HepG2 (cell line): ENCODE measurements at regions not wholly inside any gene's neighbourhood (a gene's known extent, or its start where the extent isn't known, plus 50 kb on each side); places are given as distances from the start of the nearest gene placed in this dataset.

ENCODE experiments used
- GATA4 ChIP-seq: sonication (generic); IDR thresholded peaks from 2 replicates; pipeline ENCODE4 v1.6.1; 2016; ENCODE audit warnings: antibody characterized with exemption, low read depth, borderline replicate concordance
- GLI4 ChIP-seq: sonication (generic); formaldehyde crosslinking; IDR thresholded peaks from 2 replicates; pipeline ENCODE4 v1.5.1; 2020; ENCODE audit warnings: missing genetic modification reagents, mild to moderate bottlenecking, moderate library complexity, borderline replicate concordance
- HNRNPH1 ChIP-seq: fragments of 200-400 bp; formaldehyde crosslinking; optimal IDR thresholded peaks from 2 replicates; pipeline ENCODE3; 2017; ENCODE audit warnings: mild to moderate bottlenecking, low read depth, low read length
- KAT8 ChIP-seq: IDR thresholded peaks from 2 replicates; pipeline ENCODE4 v1.6.1; 2016; ENCODE audit warnings: missing genetic modification reagents, missing compliant biosample characterization
- KDM5A ChIP-seq: fragments of 200-600 bp; sonication (generic); IDR thresholded peaks from 2 replicates; pipeline ENCODE4 v1.7.0; 2018; ENCODE audit warnings: antibody characterized with exemption, mild to moderate bottlenecking, low read length, borderline replicate concordance
- NR2C2 ChIP-seq: sonication (generic); formaldehyde crosslinking; IDR thresholded peaks from 2 replicates; pipeline ENCODE4 v1.4.0; 2020; ENCODE audit warnings: missing genetic modification reagents, mild to moderate bottlenecking, moderate library complexity, borderline replicate concordance
- PHF20 ChIP-seq: sonication (generic); formaldehyde crosslinking; IDR thresholded peaks from 2 replicates; pipeline ENCODE4 v1.5.0; 2020; ENCODE audit warnings: mild to moderate bottlenecking, missing genetic modification reagents
- RNF219 ChIP-seq: sonication (generic); formaldehyde crosslinking; IDR thresholded peaks from 2 replicates; pipeline ENCODE4 v1.5.0; 2020; ENCODE audit warnings: mild to moderate bottlenecking, missing genetic modification reagents
- RORA ChIP-seq: sonication (generic); formaldehyde crosslinking; IDR thresholded peaks from 2 replicates; pipeline ENCODE4 v1.5.0; 2020; ENCODE audit warnings: mild to moderate bottlenecking, missing genetic modification reagents, moderate library complexity
- SMARCE1 ChIP-seq: fragments of 450-650 bp; IDR thresholded peaks from 2 replicates; pipeline ENCODE4 v1.6.1; 2017; ENCODE audit warnings: borderline replicate concordance
- SOX6 ChIP-seq, 2 experiments: fragments of 450-650 bp in 1 of 2; sonication (generic) in 1 of 2; formaldehyde crosslinking in 1 of 2; IDR thresholded peaks; 2 replicates each; pipeline versions ENCODE4 v1.4.0 to v1.6.1; 2017 to 2020; ENCODE audit warnings: antibody characterized with exemption in 1 of 2, mild to moderate bottlenecking in 1 of 2, missing genetic modification reagents in 1 of 2
- TRAFD1 ChIP-seq: sonication (generic); formaldehyde crosslinking; IDR thresholded peaks from 2 replicates; pipeline ENCODE4 v1.5.1; 2020; ENCODE audit warnings: missing genetic modification reagents, mild to moderate bottlenecking, borderline replicate concordance
- ZBTB33 ChIP-seq: sonication (generic); formaldehyde crosslinking; IDR thresholded peaks from 2 replicates; pipeline ENCODE4 v1.4.0; 2020; ENCODE audit warnings: missing genetic modification reagents
- ZNF136 ChIP-seq: sonication (generic); formaldehyde crosslinking; IDR thresholded peaks from 2 replicates; pipeline ENCODE4 v1.8.1; 2022; ENCODE audit warnings: low read depth, mild to moderate bottlenecking, moderate library complexity, missing genetic modification reagents
- ZNF234 ChIP-seq: sonication (generic); formaldehyde crosslinking; conservative IDR thresholded peaks from 2 replicates; pipeline ENCODE4 v1.5.1; 2020; ENCODE audit warnings: mild to moderate bottlenecking, missing genetic modification reagents
- ZNF615 ChIP-seq: sonication (generic); formaldehyde crosslinking; IDR thresholded peaks from 2 replicates; pipeline ENCODE4 v1.5.0; 2020; ENCODE audit warnings: mild to moderate bottlenecking, missing genetic modification reagents, borderline replicate concordance
- ZNF7 ChIP-seq: IDR thresholded peaks from 2 replicates; pipeline ENCODE4 v1.6.1; 2016; ENCODE audit warnings: missing biosample characterization, missing genetic modification reagents
- ZNF83 ChIP-seq: sonication (generic); formaldehyde crosslinking; IDR thresholded peaks from 2 replicates; pipeline ENCODE4 v1.4.0; 2020; ENCODE audit warnings: missing genetic modification reagents, mild to moderate bottlenecking, borderline replicate concordance
- TF ChIP-seq, protein P1 (sequence below): sonication (generic); formaldehyde crosslinking; IDR thresholded peaks from 2 replicates; pipeline ENCODE4 v1.4.0; 2020; ENCODE audit warnings: mild to moderate bottlenecking, missing genetic modification reagents

DNA sequence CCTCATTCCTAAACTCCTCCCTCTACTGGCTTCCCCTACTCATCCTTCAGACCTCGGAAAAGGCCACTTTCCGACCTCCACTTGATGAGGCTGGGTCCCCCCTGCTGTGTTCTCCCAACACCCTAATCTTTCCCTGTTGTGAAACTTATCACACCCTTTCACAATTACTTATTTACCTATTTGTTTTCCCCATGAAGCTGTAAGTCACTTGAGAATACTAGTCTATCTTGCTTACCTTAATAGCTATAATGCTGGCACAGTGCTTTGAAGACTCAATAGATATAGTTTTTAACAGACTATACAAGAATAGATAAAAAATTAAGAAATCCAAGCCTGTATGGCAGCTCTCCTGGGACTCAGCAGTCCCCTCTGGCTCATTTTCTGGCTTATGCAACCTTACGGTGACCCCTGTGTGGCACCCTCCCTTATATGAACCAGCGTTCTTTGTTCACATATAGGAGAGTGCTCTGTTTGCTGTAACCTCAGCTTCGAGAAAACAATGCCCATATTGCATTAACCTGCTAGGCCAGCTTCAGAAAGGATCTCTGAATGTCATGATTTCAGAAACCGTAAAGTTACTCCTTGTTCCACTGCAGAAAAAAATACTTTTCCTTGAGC, 220.4 kb upstream of the PKDCC start (continued):
- TF ChIP-seq RNF219 (CRISPR knock-in tag) (no peak), HNRNPH1 (no peak), ZNF234 (CRISPR knock-in tag) (no peak), KDM5A (no peak), ZNF136 (CRISPR knock-in tag) (no peak), NR2C2 (0 out of 2 replicates have a peak, but pooled peaks have one; percentile 15), SOX6 (IDR thresholded peaks at IDR 0.05) (no peak), SOX6 (CRISPR knock-in tag; IDR thresholded peaks at IDR 0.05) (peak; percentile 82), GATA4 (no peak), KAT8 (CRISPR knock-in tag) (0 out of 2 replicates have a peak, but pooled peaks have one; percentile 5), TRAFD1 (no peak), GLI4 (no peak), RORA (CRISPR knock-in tag) (no peak), ZNF615 (CRISPR knock-in tag) (no peak), SMARCE1 (no peak), PHF20 (no peak), ZBTB33 (no peak), ZNF83 (CRISPR knock-in tag) (no peak), ZNF7 (CRISPR knock-in tag) (no peak)
- TF ChIP-seq, protein P1, sequence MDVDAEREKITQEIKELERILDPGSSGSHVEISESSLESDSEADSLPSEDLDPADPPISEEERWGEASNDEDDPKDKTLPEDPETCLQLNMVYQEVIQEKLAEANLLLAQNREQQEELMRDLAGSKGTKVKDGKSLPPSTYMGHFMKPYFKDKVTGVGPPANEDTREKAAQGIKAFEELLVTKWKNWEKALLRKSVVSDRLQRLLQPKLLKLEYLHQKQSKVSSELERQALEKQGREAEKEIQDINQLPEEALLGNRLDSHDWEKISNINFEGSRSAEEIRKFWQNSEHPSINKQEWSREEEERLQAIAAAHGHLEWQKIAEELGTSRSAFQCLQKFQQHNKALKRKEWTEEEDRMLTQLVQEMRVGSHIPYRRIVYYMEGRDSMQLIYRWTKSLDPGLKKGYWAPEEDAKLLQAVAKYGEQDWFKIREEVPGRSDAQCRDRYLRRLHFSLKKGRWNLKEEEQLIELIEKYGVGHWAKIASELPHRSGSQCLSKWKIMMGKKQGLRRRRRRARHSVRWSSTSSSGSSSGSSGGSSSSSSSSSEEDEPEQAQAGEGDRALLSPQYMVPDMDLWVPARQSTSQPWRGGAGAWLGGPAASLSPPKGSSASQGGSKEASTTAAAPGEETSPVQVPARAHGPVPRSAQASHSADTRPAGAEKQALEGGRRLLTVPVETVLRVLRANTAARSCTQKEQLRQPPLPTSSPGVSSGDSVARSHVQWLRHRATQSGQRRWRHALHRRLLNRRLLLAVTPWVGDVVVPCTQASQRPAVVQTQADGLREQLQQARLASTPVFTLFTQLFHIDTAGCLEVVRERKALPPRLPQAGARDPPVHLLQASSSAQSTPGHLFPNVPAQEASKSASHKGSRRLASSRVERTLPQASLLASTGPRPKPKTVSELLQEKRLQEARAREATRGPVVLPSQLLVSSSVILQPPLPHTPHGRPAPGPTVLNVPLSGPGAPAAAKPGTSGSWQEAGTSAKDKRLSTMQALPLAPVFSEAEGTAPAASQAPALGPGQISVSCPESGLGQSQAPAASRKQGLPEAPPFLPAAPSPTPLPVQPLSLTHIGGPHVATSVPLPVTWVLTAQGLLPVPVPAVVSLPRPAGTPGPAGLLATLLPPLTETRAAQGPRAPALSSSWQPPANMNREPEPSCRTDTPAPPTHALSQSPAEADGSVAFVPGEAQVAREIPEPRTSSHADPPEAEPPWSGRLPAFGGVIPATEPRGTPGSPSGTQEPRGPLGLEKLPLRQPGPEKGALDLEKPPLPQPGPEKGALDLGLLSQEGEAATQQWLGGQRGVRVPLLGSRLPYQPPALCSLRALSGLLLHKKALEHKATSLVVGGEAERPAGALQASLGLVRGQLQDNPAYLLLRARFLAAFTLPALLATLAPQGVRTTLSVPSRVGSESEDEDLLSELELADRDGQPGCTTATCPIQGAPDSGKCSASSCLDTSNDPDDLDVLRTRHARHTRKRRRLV (CRISPR knock-in tag): no peak
